ENCODE measurements at regions not wholly inside any gene's neighbourhood (a gene's known extent, or its start where the extent isn't known, plus 50 kb on each side); places are given as distances from the start of the nearest gene placed in this dataset.

- H3K9me3 ChIP-seq (ENCODE audit: control insufficient read depth, insufficient read depth, low read length) = no peaks in the 10 kb centered on the region
- TF ChIP-seq CTCF (IDR thresholded peaks at IDR 0.05; ENCODE audit: low read depth, low read length, poor library complexity, severe bottlenecking) = no peak
- no peak for TF ChIP-seq EZH2phosphoT487 (IDR thresholded peaks at IDR 0.05; ENCODE audit: borderline replicate concordance, low read length)
- H4K20me1 ChIP-seq (ENCODE audit: control insufficient read depth, insufficient read depth, low read depth, low read length) = no peaks in the 10 kb centered on the region
- H3K4me1 ChIP-seq (ENCODE audit: control insufficient read depth, low read length) = no peaks in the 10 kb centered on the region
- no peaks in the 10 kb centered on the region for H3K9me2 ChIP-seq (replicated peaks; ENCODE audit: control insufficient read depth, low read length)
- peaks cover 20% of the 10 kb centered on the region for H3K27me3 ChIP-seq (ENCODE audit: control insufficient read depth, low read length)
- H3K27ac ChIP-seq (ENCODE audit: low read depth, low read length) = no peak overlapping the region
- H3K36me3 ChIP-seq (ENCODE audit: control insufficient read depth, low read length) = no peaks in the 10 kb centered on the region
- no peaks in the 10 kb centered on the region for H3K79me2 ChIP-seq (ENCODE audit: control insufficient read depth, low read length)
- no peak overlapping the region for H3K4me3 ChIP-seq (ENCODE audit: low read length)
- no peak overlapping the region for H3K4me2 ChIP-seq (ENCODE audit: low read length)
- H3F3A ChIP-seq (ENCODE audit: control insufficient read depth, insufficient read depth) = no peaks in the 10 kb centered on the region
Observed at GRCh38 chr16:66130296-66130905, 236.1 kb upstream of the CDH5 start.

- Histone ChIP-seq H3K27me3 (ENCODE audit: control insufficient read depth, low read length) (peaks cover 20% of the 10 kb centered on the region), H3K27ac (ENCODE audit: low read depth, low read length) (no peak overlapping the region), H4K20me1 (ENCODE audit: control insufficient read depth, insufficient read depth, low read depth, low read length) (no peaks in the 10 kb centered on the region)
Observed at GRCh38 chr16:66129196-66129595, 237.3 kb upstream of the CDH5 start.

GRCh38 chr16:66128371-66128770, 238.1 kb upstream of the CDH5 start:
- Histone ChIP-seq H3F3A (ENCODE audit: control insufficient read depth, insufficient read depth) (no peaks in the 10 kb centered on the region), H3K79me2 (ENCODE audit: control insufficient read depth, low read length) (no peaks in the 10 kb centered on the region), H3K27ac (ENCODE audit: low read depth, low read length) (no peak overlapping the region), H3K36me3 (ENCODE audit: control insufficient read depth, low read length) (no peaks in the 10 kb centered on the region), H3K4me1 (ENCODE audit: control insufficient read depth, low read length) (no peaks in the 10 kb centered on the region), H4K20me1 (ENCODE audit: control insufficient read depth, insufficient read depth, low read depth, low read length) (no peaks in the 10 kb centered on the region), H3K9me3 (ENCODE audit: control insufficient read depth, insufficient read depth, low read length) (no peaks in the 10 kb centered on the region), H3K9me2 (replicated peaks; ENCODE audit: control insufficient read depth, low read length) (no peaks in the 10 kb centered on the region), H3K27me3 (ENCODE audit: control insufficient read depth, low read length) (peaks cover 20% of the 10 kb centered on the region), H3K4me2 (ENCODE audit: low read length) (no peak overlapping the region), H3K4me3 (ENCODE audit: low read length) (no peak overlapping the region)
- TF ChIP-seq CTCF (IDR thresholded peaks at IDR 0.05; ENCODE audit: low read depth, low read length, poor library complexity, severe bottlenecking) (no peak), EZH2phosphoT487 (IDR thresholded peaks at IDR 0.05; ENCODE audit: borderline replicate concordance, low read length) (no peak)

More at GRCh38 chr16:66129196-66129595, 237.3 kb upstream of the CDH5 start:
- H3K79me2 ChIP-seq (ENCODE audit: control insufficient read depth, low read length) = no peaks in the 10 kb centered on the region
- H3K4me3 ChIP-seq (ENCODE audit: low read length) = no peak overlapping the region
- H3K9me3 ChIP-seq (ENCODE audit: control insufficient read depth, insufficient read depth, low read length) = no peaks in the 10 kb centered on the region
- no peak overlapping the region for H3K4me2 ChIP-seq (ENCODE audit: low read length)
- H3F3A ChIP-seq (ENCODE audit: control insufficient read depth, insufficient read depth) = no peaks in the 10 kb centered on the region
- no peaks in the 10 kb centered on the region for H3K36me3 ChIP-seq (ENCODE audit: control insufficient read depth, low read length)
- no peaks in the 10 kb centered on the region for H3K4me1 ChIP-seq (ENCODE audit: control insufficient read depth, low read length)
- no peak for TF ChIP-seq EZH2phosphoT487 (IDR thresholded peaks at IDR 0.05; ENCODE audit: borderline replicate concordance, low read length)
- no peak for TF ChIP-seq CTCF (IDR thresholded peaks at IDR 0.05; ENCODE audit: low read depth, low read length, poor library complexity, severe bottlenecking)
- no peaks in the 10 kb centered on the region for H3K9me2 ChIP-seq (replicated peaks; ENCODE audit: control insufficient read depth, low read length)

All from DOHH2 (cell line).